ENCODE measurements at regions not wholly inside any gene's neighbourhood (a gene's known extent, or its start where the extent isn't known, plus 50 kb on each side); places are given as distances from the start of the nearest gene placed in this dataset.

- WGBS, 2 donors, result 88 to 95% methylated on average over 3 of the region's 3 CpGs
- TF ChIP-seq CTCF (IDR thresholded peaks at IDR 0.05) (no peak), POLR2A (IDR thresholded peaks at IDR 0.05) (no peak)
- intact Hi-C loops (cut with DNase I; ENCODE audit: low total_unique reads), result no loop called here
Observed at GRCh38 chr3:193980905-193981304, 155.0 kb upstream of the HES1 start.

GRCh38 chr3:193981504-193981903 is 154.4 kb upstream of the HES1 start:
- TF ChIP-seq CTCF (IDR thresholded peaks at IDR 0.05) (no peak), POLR2A (IDR thresholded peaks at IDR 0.05) (no peak)
- intact Hi-C loops (cut with DNase I; ENCODE audit: low total_unique reads), result no loop called here
- H3K4me3 ChIP-seq (ENCODE audit: low read depth, poor library complexity, severe bottlenecking), result no peak overlapping the region
- DNase-seq (ENCODE audit: low spot score in 2 of 2), result peak in 1 of 2 donors; percentile 72
- WGBS, 2 donors, result 89 to 93% methylated on average over 4 of the region's 4 CpGs

More at GRCh38 chr3:193980905-193981304, 155.0 kb upstream of the HES1 start:
- H3K4me3 ChIP-seq (ENCODE audit: low read depth, poor library complexity, severe bottlenecking), result no peak overlapping the region
- DNase-seq (ENCODE audit: low spot score in 2 of 2), result peak in 1 of 2 donors; percentile 46

- peak; percentile 83 to 95 for DNase-seq (ENCODE audit: low spot score in 2 of 2)
- intact Hi-C loops (cut with DNase I; ENCODE audit: low total_unique reads), result no loop called here
- TF ChIP-seq CTCF (IDR thresholded peaks at IDR 0.05) (no peak), POLR2A (IDR thresholded peaks at IDR 0.05) (no peak)
- WGBS, 2 donors, result 19 to 25% methylated on average over 8 to 11 of the region's 11 CpGs
- H3K4me3 ChIP-seq (ENCODE audit: low read depth, poor library complexity, severe bottlenecking), result no peak overlapping the region
Observed at GRCh38 chr3:193982258-193982659, 153.7 kb upstream of the HES1 start.

GRCh38 chr3:193983846-193984818 is 151.8 kb upstream of the HES1 start:
- no peak overlapping the region for H3K4me3 ChIP-seq (ENCODE audit: low read depth, poor library complexity, severe bottlenecking)
- 41 to 43% methylated on average over 7 of the region's 7 CpGs for WGBS, 2 donors
- TF ChIP-seq POLR2A (IDR thresholded peaks at IDR 0.05) (no peak), CTCF (IDR thresholded peaks at IDR 0.05) (no peak)
- DNase-seq (ENCODE audit: low spot score in 2 of 2), result peak in 1 of 2 donors; percentile 85
- intact Hi-C loops (cut with DNase I; ENCODE audit: low total_unique reads), result no loop called here

GRCh38 chr3:193984876-193985275 is 151.1 kb upstream of the HES1 start:
- TF ChIP-seq POLR2A (IDR thresholded peaks at IDR 0.05), result no peak
- TF ChIP-seq CTCF (IDR thresholded peaks at IDR 0.05), result no peak
- intact Hi-C loops (cut with DNase I; ENCODE audit: low total_unique reads), result no loop called here
- DNase-seq (ENCODE audit: low spot score in 2 of 2), result no peak
- H3K4me3 ChIP-seq (ENCODE audit: low read depth, poor library complexity, severe bottlenecking), result no peak overlapping the region
- WGBS, 2 donors, result 81 to 87% methylated on average over 6 of the region's 6 CpGs

All from lower leg skin (tissue), 4 donors.